ENCODE measurements at regions not wholly inside any gene's neighbourhood (a gene's known extent, or its start where the extent isn't known, plus 50 kb on each side); places are given as distances from the start of the nearest gene placed in this dataset.

- TF ChIP-seq, protein P1, sequence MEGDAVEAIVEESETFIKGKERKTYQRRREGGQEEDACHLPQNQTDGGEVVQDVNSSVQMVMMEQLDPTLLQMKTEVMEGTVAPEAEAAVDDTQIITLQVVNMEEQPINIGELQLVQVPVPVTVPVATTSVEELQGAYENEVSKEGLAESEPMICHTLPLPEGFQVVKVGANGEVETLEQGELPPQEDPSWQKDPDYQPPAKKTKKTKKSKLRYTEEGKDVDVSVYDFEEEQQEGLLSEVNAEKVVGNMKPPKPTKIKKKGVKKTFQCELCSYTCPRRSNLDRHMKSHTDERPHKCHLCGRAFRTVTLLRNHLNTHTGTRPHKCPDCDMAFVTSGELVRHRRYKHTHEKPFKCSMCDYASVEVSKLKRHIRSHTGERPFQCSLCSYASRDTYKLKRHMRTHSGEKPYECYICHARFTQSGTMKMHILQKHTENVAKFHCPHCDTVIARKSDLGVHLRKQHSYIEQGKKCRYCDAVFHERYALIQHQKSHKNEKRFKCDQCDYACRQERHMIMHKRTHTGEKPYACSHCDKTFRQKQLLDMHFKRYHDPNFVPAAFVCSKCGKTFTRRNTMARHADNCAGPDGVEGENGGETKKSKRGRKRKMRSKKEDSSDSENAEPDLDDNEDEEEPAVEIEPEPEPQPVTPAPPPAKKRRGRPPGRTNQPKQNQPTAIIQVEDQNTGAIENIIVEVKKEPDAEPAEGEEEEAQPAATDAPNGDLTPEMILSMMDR (IDR thresholded peaks at IDR 0.05; ENCODE audit: low read length) = no peak
- TF ChIP-seq EZH2 (optimal IDR thresholded peaks at IDR 0.05; ENCODE audit: low read depth, low read length) (no peak), EZH2phosphoT487 (IDR thresholded peaks at IDR 0.05; ENCODE audit: low read length) (no peak)
Measured at GRCh38 chr3:27791956-27792355, 69.8 kb upstream of the EOMES start.
